GM19468 (cell line): ENCODE measurements at regions not wholly inside any gene's neighbourhood (a gene's known extent, or its start where the extent isn't known, plus 50 kb on each side); places are given as distances from the start of the nearest gene placed in this dataset.
"Not testable (repeated sequence)": the region's sequence is repeated elsewhere in the genome, so short reads cannot be mapped to it uniquely, and the experiment has no call there.

Experiments used
- ATAC-seq: cut with Tn5 transposase; IDR thresholded peaks from one replicate; pipeline ENCODE4 v1.9.1; 2021; ENCODE audit warnings: mild to moderate bottlenecking, moderate library complexity, moderate number of reproducible peaks; ENCODE audit not compliant: unreplicated experiment; ENCODE audit errors: extremely low read depth

GRCh38 chr18:35770376-35771014 is 189.0 kb downstream of the GALNT1 start:
- no peak for ATAC-seq

- ATAC-seq = no peak
These were observed 189.6 kb downstream of the GALNT1 start for GRCh38 chr18:35771172-35771571.

GRCh38 chr18:35775887-35776286 is 194.3 kb downstream of the GALNT1 start:
- no peak for ATAC-seq

GRCh38 chr18:35776473-35776872 is 194.9 kb downstream of the GALNT1 start:
- no peak for ATAC-seq

GRCh38 chr18:35777039-35777438 is 195.4 kb upstream of the RMP24 start:
- no peak for ATAC-seq

DNA sequence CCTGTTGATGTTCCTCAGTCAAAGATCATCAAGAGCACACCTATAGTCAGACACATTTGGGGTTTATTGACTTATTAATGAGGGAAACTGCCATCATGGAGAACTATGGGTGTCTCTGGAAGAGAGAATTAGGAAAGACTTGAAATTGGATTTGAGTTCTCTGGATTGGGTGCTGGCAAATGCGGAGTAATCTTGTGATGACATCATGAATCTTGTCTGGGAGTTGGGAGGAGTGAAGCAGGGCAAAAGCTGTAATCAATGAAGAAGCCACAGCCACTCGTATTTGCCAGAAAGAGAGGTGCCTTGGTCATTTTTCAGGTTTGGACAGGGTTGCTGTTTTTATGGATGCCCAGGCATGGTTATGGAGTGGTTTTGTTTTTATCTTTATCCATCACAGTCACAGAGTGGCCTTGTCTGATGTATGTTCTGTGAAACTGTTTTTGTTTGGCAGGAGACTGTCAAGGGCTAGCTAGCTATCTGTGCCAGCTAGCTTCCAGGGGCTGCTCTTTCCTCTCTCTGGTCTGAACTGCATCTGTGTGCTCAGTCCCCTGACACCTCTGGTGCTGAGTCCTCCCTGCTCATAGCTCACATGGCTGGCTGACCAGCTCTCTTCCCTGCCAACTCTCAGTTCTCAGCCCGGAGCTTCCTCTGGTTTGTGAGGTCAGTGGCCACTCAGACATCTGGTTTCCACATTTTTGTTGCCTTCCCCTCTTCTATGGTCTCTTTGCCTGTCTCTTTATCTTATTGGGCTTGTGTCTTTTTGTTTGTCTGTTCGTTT is 193.4 kb upstream of the RMP24 start:
- ATAC-seq = no peak

- ATAC-seq = no peak
These were observed 191.5 kb upstream of the RMP24 start for GRCh38 chr18:35780937-35781336.

- no peak for ATAC-seq
These were observed 189.6 kb upstream of the RMP24 start for GRCh38 chr18:35782926-35783325.

DNA sequence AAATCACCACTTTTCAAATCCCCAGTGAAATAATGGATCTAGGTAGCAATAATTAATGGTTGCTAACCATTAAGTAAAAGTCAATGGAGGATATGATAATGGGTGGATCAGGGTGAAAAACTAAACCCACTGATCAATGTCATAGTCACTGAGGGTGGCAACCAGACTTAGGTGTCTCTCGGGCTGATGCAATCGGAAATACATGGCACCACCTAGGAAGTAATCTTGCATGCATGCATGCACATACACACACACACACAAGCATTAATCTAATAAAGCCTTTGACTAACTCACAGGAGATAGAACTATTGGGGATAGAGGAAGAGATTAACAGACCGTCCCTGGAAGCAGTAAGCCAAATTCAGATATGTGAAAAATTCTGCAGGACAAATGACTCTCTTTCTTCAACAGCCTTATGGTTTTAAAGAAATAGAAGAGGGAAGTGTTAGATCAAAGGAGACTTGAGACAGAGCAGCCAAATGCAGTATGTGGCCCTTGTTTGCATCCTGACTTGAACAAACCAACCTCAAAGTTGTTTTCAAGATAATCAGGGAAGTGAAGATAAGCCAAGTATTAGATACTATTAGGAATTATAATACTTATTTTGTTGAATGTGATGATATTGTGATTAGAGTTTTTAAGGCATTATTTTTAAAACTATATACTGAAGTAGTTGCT is 186.0 kb upstream of the RMP24 start:
- ATAC-seq = no peak

- no peak for ATAC-seq
These were observed 182.9 kb upstream of the RMP24 start for GRCh38 chr18:35789543-35789942.

GRCh38 chr18:35797948-35798347 is 174.5 kb upstream of the RMP24 start:
- ATAC-seq = no peak

- no peak for ATAC-seq
These were observed 168.9 kb upstream of the RMP24 start for GRCh38 chr18:35803551-35803950.

DNA sequence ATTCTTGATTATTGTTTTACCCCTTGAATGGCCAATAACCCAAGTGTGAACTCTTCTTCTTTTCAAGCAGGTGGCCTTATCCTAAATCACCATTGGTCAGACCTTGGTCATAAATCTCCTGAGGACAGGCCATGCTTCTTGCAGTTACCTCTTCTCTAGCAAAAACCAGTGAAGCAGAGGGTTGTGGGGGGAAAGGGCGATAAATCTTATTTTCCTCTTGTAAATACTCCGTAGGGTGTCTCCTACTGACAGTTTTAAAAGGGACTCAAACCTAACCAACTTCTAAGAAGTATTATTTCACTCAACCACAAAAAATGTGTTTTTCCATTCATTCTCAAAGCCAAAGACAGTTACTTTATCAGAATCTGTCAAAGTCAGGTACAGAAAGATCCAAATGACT is 168.1 kb upstream of the RMP24 start:
- ATAC-seq = no peak

DNA sequence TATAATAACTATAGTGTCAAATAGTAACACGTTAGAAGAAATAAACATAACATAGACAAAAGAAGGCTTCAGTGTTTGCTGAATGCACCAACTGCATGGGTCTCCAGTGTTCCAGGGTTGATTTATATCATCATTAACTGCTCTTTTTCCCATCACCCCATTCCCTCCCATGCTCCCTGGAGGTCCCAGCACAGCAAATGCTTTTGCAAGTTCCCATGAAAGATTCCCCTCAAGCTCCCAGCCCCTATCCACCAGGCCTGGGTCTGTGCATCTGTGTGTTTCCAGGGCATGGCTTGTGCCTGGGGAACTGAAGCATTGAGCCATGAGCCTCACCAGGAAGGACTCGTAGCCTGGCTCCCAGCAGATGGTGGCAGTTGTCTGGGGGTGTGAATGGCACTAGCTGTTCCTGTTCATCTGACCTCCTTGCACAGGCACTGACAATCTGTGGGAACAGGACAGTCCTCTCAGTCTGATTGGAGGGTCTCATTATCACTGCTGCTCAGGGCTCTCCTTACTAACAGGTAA is 164.6 kb upstream of the RMP24 start:
- no peak for ATAC-seq

DNA sequence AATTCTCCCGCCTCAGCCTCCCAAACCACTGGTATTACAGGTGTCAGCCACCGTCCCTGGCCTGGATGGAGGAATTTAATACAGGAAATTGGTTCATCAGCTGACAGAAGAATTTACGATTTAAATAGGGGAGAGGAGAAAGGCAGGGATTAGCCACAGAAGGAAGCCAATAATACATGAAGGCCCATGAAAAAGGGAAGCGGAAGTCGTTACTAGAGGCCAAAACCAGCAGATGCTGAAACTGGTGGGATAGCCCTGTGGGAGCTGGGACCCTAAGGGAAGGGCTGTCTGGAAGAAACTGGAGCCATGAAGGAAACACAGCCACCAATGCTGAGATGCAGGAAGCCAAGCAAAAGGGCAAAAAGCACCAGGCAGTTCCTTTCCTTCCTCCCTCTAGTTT is 163.7 kb upstream of the RMP24 start:
- ATAC-seq = no peak

DNA sequence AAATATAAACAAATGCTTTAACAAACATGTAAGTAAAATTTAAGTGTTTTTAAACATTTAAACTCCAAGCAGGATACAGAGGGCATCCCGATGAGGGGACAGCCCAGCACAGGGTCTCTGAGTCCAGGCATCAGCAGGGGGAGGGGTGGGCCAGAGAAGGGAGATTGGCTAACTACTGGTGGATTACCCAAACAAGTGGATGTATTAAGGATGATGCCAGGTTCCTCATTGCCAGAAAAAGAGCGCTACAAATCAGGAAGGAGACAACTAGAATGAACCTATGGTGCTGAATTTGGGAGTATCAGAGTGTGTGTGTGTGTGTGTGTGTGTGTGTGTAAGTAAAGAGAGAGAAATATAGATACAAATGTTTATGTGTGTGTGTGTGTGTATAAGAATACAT is 162.0 kb upstream of the RMP24 start:
- no peak for ATAC-seq

DNA sequence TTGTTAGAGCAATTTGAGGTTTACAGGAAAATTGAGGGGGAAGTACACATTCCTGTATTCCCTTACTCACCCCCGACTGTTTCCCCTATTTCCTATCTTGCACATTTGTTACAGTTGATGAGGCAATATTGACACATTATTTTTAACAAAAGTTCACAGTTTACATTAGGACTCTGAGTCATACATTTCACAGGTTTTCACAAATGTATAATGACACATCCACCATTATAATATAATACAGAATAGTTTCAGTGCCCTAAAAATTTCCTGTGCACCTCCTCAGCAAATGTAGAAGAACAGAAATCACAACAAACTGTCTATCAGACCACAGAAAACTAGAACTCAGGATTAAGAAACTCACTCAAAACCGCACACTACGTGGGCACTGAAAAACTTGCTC is 160.6 kb upstream of the RMP24 start:
- no peak for ATAC-seq

DNA sequence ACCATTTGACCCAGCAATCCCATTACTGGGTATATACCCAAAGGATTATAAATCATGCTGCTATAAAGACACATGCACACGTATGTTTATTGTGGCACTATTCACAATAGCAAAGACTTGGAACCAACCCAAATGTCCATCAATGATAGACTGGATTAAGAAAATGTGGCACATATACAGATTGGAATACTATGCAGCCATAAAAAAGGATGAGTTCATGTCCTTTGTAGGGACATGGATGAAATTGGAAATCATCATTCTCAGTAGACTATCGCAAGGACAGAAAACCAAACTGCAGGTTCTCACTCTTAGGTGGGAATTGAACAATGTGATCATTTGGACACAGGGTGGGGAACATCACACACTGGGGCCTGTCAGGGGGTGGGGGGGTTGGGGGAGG is 157.5 kb upstream of the RMP24 start:
- ATAC-seq = not testable (repeated sequence)

DNA sequence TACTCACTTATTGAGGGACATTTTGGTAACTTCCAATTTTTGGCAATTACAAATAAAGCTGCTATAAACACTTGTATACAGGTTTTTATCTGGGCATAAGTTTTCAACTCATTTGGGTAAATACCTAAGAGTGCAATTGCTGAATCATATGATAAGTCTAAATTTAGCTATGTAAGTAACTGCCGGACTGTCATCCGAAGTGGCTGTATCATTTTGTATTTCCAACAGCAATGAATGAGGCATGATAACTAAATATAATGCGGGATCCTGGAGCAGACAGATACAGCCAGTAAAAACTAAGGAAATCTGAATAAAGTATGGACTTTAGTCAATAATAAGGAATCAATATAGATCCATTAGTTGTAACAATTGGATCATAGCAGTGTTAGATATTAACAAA is 156.5 kb upstream of the RMP24 start:
- ATAC-seq = no peak

- no peak for ATAC-seq
These were observed 154.7 kb upstream of the RMP24 start for GRCh38 chr18:35817604-35818352.

GRCh38 chr18:35818353-35818667 is 154.2 kb upstream of the RMP24 start:
- ATAC-seq = no peak
